ENCODE measurements at regions not wholly inside any gene's neighbourhood (a gene's known extent, or its start where the extent isn't known, plus 50 kb on each side); places are given as distances from the start of the nearest gene placed in this dataset.

DNA sequence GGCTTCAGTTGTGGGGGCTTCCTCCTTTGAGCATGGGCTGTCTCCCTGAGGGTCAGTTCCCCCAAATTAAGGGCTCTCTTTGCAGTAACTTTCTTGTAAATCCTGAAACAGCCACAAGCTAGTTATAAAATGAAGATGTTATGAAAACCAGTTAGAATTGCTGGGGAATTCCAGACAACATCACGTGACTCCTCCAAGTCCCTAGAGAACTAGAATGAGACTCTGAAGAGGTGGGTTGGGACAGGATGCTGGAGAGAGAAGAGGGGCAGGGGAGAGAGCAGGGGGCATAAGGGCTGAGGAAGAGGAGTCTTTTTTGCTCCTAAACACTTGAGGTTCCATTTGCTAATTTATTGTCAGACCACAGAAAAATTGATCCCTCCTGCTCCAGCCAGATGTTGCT is 380.3 kb downstream of the DHX35 start:
- no peak overlapping the region for H3K9ac ChIP-seq (ENCODE audit: low read length)
- no peak overlapping the region for H3K4me3 ChIP-seq (ENCODE audit: low read length)
- H2AFZ ChIP-seq (ENCODE audit: low read length) = no peak overlapping the region
- no TSS peak for BruUV-seq (replicated peaks)
- H3K79me2 ChIP-seq (ENCODE audit: low read length) = no peaks in the 10 kb centered on the region
- no peak for DNase-seq
- no peaks in the 10 kb centered on the region for H3K9me2 ChIP-seq (replicated peaks; ENCODE audit: low read length)
- CTCF ChIA-PET = no interaction called here
- no peaks in the 10 kb centered on the region for H3F3A ChIP-seq (ENCODE audit: low read length, unreplicated experiment)
- H3K4me1 ChIP-seq (ENCODE audit: insufficient read depth, low read length) = no peaks in the 10 kb centered on the region
- H3K4me2 ChIP-seq (ENCODE audit: low read length) = no peak overlapping the region
- no peak overlapping the region for H3K27ac ChIP-seq (ENCODE audit: low read length)
- POLR2A ChIA-PET (ENCODE audit: unreplicated experiment) = no interaction called here
- ATAC-seq = no peak
- TF ChIP-seq, protein P1, sequence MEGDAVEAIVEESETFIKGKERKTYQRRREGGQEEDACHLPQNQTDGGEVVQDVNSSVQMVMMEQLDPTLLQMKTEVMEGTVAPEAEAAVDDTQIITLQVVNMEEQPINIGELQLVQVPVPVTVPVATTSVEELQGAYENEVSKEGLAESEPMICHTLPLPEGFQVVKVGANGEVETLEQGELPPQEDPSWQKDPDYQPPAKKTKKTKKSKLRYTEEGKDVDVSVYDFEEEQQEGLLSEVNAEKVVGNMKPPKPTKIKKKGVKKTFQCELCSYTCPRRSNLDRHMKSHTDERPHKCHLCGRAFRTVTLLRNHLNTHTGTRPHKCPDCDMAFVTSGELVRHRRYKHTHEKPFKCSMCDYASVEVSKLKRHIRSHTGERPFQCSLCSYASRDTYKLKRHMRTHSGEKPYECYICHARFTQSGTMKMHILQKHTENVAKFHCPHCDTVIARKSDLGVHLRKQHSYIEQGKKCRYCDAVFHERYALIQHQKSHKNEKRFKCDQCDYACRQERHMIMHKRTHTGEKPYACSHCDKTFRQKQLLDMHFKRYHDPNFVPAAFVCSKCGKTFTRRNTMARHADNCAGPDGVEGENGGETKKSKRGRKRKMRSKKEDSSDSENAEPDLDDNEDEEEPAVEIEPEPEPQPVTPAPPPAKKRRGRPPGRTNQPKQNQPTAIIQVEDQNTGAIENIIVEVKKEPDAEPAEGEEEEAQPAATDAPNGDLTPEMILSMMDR (conservative IDR thresholded peaks at IDR 0.05; ENCODE audit: low read depth, low read length) = no peak
- no peak for TF ChIP-seq EZH2phosphoT487 (IDR thresholded peaks at IDR 0.05; ENCODE audit: borderline replicate concordance, low read length)
- TF ChIP-seq EZH2 (IDR thresholded peaks at IDR 0.05; ENCODE audit: low read length, unreplicated experiment) = no peak
- H3K36me3 ChIP-seq (ENCODE audit: low read depth, low read length) = no peaks in the 10 kb centered on the region
- H3K27me3 ChIP-seq (ENCODE audit: low read length) = no peaks in the 10 kb centered on the region
- 0 out of 2 replicates have a peak, but pooled peaks cover 13% of the 10 kb centered on the region for H3K9me3 ChIP-seq (ENCODE audit: low read length)
- intact Hi-C loops (cut with micrococcal nuclease) = no loop called here
- no peaks in the 10 kb centered on the region for H4K20me1 ChIP-seq (ENCODE audit: low read length)

DNA sequence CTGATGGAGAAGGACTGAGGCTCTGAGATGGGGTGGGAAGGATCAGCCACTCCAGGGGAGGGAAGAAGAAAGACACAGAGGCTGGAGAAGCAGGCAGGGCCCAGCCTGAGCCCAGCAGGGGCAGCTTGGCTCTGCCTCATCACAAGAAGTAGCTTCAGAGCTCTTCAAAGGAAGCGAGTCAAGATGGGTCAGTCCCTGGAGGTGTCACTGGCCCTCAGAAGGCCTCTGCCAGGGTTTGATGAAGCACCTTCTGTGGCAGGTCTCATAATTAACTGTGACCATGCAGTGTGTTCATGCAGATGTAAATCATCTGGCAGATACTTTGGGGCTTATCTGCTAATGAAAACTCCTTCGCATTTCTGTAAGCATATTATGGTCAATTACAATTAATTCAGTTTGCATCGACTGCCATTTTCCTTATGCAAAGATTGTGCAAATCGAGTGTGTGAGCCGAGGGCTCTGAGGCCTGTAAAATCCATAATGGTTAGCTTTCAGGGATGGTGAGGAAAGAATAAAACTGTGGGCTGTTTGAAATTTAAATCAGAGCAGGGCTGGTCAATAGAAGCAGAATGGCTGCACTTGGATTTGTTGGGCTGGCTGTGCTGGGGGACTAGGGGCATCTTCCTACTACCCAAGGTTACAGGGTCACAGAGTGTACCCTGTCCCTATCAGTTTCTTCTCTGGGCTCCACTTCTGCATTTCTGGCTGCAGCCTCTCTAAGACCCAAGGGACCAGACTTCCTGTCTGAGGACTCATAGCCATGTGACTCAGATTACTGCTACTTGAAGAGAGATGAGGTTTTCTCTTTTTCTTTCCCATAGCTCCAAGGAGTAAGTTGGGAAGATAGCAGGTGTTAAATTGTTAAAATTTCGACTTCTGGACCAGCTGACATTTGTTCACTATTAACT is 376.6 kb downstream of the DHX35 start:
- Histone ChIP-seq H2AFZ (ENCODE audit: low read length) (no peak overlapping the region), H3K4me2 (ENCODE audit: low read length) (no peak overlapping the region), H3K27ac (ENCODE audit: low read length) (no peak overlapping the region), H3K4me1 (ENCODE audit: insufficient read depth, low read length) (no peaks in the 10 kb centered on the region), H3K9me3 (ENCODE audit: low read length) (0 out of 2 replicates have a peak, but pooled peaks cover 12% of the 10 kb centered on the region), H3K27me3 (ENCODE audit: low read length) (no peaks in the 10 kb centered on the region), H4K20me1 (ENCODE audit: low read length) (no peaks in the 10 kb centered on the region), H3K9ac (ENCODE audit: low read length) (no peak overlapping the region), H3F3A (ENCODE audit: low read length, unreplicated experiment) (no peaks in the 10 kb centered on the region), H3K9me2 (replicated peaks; ENCODE audit: low read length) (no peaks in the 10 kb centered on the region), H3K4me3 (ENCODE audit: low read length) (no peak overlapping the region), H3K36me3 (ENCODE audit: low read depth, low read length) (no peaks in the 10 kb centered on the region), H3K79me2 (ENCODE audit: low read length) (no peaks in the 10 kb centered on the region)
- intact Hi-C loops (cut with micrococcal nuclease) = no loop called here
- BruUV-seq (replicated peaks) = no TSS peak
- CTCF ChIA-PET = no interaction called here
- no peak for TF ChIP-seq EZH2 (IDR thresholded peaks at IDR 0.05; ENCODE audit: low read length, unreplicated experiment)
- TF ChIP-seq, protein P1 (conservative IDR thresholded peaks at IDR 0.05; ENCODE audit: low read depth, low read length) = no peak
- no peak for TF ChIP-seq EZH2phosphoT487 (IDR thresholded peaks at IDR 0.05; ENCODE audit: borderline replicate concordance, low read length)
- DNase-seq (no peak), ATAC-seq (no peak)
- POLR2A ChIA-PET (ENCODE audit: unreplicated experiment) = no interaction called here

DNA sequence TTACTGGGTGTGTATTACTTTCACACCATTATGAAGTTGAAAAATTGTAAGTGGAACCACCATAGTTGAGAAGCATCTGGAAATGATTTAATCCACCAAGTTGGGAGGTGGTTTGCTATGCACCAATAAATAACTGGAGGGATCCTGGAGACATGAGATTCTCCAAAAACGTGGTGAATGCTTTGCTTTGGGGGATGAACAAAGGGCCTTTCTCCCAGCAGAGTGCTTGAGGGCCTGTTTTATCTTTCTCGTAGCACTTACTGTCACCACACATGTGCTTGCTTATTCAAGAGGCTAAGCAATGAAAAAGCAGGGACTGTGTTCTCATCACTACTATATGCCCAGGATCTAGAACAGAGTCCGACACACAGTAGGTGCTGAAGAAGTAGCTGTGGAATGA is 371.1 kb downstream of the DHX35 start:
- no peaks in the 10 kb centered on the region for H4K20me1 ChIP-seq (ENCODE audit: low read length)
- H2AFZ ChIP-seq (ENCODE audit: low read length) = no peak overlapping the region
- H3K4me2 ChIP-seq (ENCODE audit: low read length) = no peak overlapping the region
- no peaks in the 10 kb centered on the region for H3K4me1 ChIP-seq (ENCODE audit: insufficient read depth, low read length)
- ChIA-PET CTCF (no interaction called here), POLR2A (ENCODE audit: unreplicated experiment) (no interaction called here)
- no peak overlapping the region for H3K4me3 ChIP-seq (ENCODE audit: low read length)
- H3F3A ChIP-seq (ENCODE audit: low read length, unreplicated experiment) = no peaks in the 10 kb centered on the region
- ATAC-seq = no peak
- H3K9me3 ChIP-seq (ENCODE audit: low read length) = 0 out of 2 replicates have a peak, but pooled peaks cover 8% of the 10 kb centered on the region
- no peaks in the 10 kb centered on the region for H3K9me2 ChIP-seq (replicated peaks; ENCODE audit: low read length)
- H3K27ac ChIP-seq (ENCODE audit: low read length) = no peak overlapping the region
- no peaks in the 10 kb centered on the region for H3K79me2 ChIP-seq (ENCODE audit: low read length)
- H3K27me3 ChIP-seq (ENCODE audit: low read length) = no peaks in the 10 kb centered on the region
- no peak for DNase-seq
- BruUV-seq (replicated peaks) = no TSS peak
- TF ChIP-seq EZH2 (IDR thresholded peaks at IDR 0.05; ENCODE audit: low read length, unreplicated experiment) (no peak), EZH2phosphoT487 (IDR thresholded peaks at IDR 0.05; ENCODE audit: borderline replicate concordance, low read length) (no peak)
- TF ChIP-seq, protein P1 (conservative IDR thresholded peaks at IDR 0.05; ENCODE audit: low read depth, low read length) = no peak
- intact Hi-C loops (cut with micrococcal nuclease) = no loop called here
- H3K9ac ChIP-seq (ENCODE audit: low read length) = no peak overlapping the region
- H3K36me3 ChIP-seq (ENCODE audit: low read depth, low read length) = no peaks in the 10 kb centered on the region
